ENCODE measurements at regions not wholly inside any gene's neighbourhood (a gene's known extent, or its start where the extent isn't known, plus 50 kb on each side); places are given as distances from the start of the nearest gene placed in this dataset.

DNA sequence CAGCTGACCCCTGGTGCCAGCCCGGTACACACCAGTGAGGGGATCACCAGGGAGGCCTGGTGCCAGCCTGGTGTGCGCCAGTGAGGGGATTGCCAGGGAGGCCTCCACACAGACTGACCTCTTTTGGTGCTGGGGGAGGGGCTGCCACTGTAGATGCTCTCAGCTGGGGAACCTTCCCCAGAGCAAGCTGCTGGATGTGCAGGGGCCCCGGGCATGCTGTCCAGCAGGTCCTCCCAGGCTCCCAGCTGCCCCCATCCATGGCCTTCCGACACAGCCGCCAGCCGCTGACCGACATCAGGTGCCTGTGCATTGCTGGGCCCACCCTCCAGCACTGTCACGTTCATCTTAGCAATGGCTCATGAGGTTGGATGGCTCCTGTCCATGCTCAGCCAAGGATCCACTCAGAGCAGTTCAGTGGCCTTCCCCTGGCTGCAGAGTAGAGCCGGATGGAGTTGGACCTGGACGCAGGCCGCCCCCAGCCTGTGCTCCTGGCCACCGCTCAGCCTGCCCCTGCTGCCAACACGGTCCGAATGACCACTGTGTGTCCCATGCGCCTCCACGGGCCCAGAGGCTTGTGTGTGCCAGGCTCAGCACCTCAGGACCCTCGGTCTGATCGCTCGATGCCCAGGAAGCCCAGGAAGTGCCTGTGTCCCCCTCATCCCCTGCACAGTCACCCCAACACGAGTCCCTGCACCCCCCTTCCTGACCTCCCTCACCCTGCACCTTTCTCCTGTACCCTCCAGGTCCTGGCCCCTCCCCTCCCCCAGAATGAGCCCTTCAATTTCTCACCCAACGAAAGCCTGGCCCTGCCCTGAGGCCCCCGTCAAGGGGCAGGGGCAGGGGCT lies 95.7 kb downstream of the YTHDF1 start:
- CTCF ChIA-PET: no interaction called here
- Histone ChIP-seq H3K36me3 (ENCODE audit: insufficient read depth, low read length, poor library complexity, severe bottlenecking) (no peaks in the 10 kb centered on the region), H3K4me1 (ENCODE audit: insufficient read depth, low read length, poor library complexity, severe bottlenecking) (no peaks in the 10 kb centered on the region), H3K27me3 (replicated peaks; ENCODE audit: insufficient read depth, low read depth, low read length, poor library complexity) (peaks cover 88% of the 10 kb centered on the region), H3K27ac (ENCODE audit: low read depth, low read length, poor library complexity, severe bottlenecking) (no peak overlapping the region), H3K9me3 (ENCODE audit: low read depth, low read length, poor library complexity, severe bottlenecking) (no peaks in the 10 kb centered on the region), H3K4me3 (ENCODE audit: low read depth, low read length, poor library complexity, severe bottlenecking) (no peak overlapping the region)
- POLR2A ChIA-PET (ENCODE audit: low non-redundant PET): no interaction called here
- no peak for DNase-seq (ENCODE audit: low spot score)
- intact Hi-C loops (cut with micrococcal nuclease; ENCODE audit: unreplicated experiment): no loop called here
- no peak for TF ChIP-seq EZH2 (IDR thresholded peaks at IDR 0.05; ENCODE audit: borderline replicate concordance, low read depth, low read length, poor library complexity, severe bottlenecking)
- TF ChIP-seq, protein P1, sequence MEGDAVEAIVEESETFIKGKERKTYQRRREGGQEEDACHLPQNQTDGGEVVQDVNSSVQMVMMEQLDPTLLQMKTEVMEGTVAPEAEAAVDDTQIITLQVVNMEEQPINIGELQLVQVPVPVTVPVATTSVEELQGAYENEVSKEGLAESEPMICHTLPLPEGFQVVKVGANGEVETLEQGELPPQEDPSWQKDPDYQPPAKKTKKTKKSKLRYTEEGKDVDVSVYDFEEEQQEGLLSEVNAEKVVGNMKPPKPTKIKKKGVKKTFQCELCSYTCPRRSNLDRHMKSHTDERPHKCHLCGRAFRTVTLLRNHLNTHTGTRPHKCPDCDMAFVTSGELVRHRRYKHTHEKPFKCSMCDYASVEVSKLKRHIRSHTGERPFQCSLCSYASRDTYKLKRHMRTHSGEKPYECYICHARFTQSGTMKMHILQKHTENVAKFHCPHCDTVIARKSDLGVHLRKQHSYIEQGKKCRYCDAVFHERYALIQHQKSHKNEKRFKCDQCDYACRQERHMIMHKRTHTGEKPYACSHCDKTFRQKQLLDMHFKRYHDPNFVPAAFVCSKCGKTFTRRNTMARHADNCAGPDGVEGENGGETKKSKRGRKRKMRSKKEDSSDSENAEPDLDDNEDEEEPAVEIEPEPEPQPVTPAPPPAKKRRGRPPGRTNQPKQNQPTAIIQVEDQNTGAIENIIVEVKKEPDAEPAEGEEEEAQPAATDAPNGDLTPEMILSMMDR (conservative IDR thresholded peaks at IDR 0.05; ENCODE audit: low read depth, low read length): no peak
- BruUV-seq (replicated peaks): no TSS peak

DNA sequence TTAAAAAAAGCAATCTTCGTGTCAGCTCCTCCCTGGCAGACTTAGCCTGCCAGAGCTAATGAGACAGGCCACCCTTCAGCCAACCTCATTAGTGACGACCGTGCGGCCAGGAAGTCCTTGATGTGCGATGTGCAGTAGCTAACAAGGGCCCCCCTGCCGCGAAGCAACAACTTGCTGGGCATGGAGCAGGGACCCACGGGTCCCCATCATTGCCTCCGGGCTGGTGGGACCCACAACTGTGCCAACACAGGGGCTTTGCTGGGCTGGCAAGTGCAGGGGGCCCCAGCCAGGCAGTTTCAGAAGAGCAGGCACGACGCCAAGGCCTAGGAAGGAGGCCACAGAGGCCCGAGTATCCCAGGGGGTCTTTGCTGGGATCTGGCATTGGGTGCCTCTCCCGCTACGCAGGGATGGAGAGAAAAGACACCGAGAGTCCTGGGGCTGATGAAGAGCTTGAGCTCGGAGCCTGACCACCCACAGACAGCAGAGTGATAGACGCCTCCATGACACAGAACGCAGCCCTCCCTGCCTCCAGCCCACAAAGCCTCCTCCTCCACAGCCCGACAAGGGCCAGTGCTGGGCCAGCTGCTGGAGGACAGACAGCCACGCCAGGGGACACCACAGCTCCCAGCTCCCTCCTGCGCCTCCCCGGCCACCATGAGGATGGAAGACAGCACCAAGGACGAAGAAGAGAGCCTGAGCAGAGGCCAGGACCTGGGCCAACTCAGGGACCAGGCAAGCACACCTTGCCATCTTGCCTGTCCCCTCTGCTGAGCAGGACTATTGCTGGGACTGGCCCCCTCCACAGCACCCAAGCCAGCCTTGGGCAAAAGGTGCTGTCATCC lies 96.6 kb downstream of the YTHDF1 start:
- ChIA-PET CTCF (no interaction called here), POLR2A (ENCODE audit: low non-redundant PET) (no interaction called here)
- BruUV-seq (replicated peaks): no TSS peak
- TF ChIP-seq EZH2 (IDR thresholded peaks at IDR 0.05; ENCODE audit: borderline replicate concordance, low read depth, low read length, poor library complexity, severe bottlenecking): no peak
- TF ChIP-seq, protein P1 (conservative IDR thresholded peaks at IDR 0.05; ENCODE audit: low read depth, low read length): no peak
- Histone ChIP-seq H3K27ac (ENCODE audit: low read depth, low read length, poor library complexity, severe bottlenecking) (no peak overlapping the region), H3K27me3 (replicated peaks; ENCODE audit: insufficient read depth, low read depth, low read length, poor library complexity) (peaks cover 88% of the 10 kb centered on the region), H3K4me1 (ENCODE audit: insufficient read depth, low read length, poor library complexity, severe bottlenecking) (no peaks in the 10 kb centered on the region), H3K9me3 (ENCODE audit: low read depth, low read length, poor library complexity, severe bottlenecking) (no peaks in the 10 kb centered on the region), H3K4me3 (ENCODE audit: low read depth, low read length, poor library complexity, severe bottlenecking) (no peak overlapping the region), H3K36me3 (ENCODE audit: insufficient read depth, low read length, poor library complexity, severe bottlenecking) (no peaks in the 10 kb centered on the region)
- DNase-seq (ENCODE audit: low spot score): no peak
- intact Hi-C loops (cut with micrococcal nuclease; ENCODE audit: unreplicated experiment): no loop called here

DNA sequence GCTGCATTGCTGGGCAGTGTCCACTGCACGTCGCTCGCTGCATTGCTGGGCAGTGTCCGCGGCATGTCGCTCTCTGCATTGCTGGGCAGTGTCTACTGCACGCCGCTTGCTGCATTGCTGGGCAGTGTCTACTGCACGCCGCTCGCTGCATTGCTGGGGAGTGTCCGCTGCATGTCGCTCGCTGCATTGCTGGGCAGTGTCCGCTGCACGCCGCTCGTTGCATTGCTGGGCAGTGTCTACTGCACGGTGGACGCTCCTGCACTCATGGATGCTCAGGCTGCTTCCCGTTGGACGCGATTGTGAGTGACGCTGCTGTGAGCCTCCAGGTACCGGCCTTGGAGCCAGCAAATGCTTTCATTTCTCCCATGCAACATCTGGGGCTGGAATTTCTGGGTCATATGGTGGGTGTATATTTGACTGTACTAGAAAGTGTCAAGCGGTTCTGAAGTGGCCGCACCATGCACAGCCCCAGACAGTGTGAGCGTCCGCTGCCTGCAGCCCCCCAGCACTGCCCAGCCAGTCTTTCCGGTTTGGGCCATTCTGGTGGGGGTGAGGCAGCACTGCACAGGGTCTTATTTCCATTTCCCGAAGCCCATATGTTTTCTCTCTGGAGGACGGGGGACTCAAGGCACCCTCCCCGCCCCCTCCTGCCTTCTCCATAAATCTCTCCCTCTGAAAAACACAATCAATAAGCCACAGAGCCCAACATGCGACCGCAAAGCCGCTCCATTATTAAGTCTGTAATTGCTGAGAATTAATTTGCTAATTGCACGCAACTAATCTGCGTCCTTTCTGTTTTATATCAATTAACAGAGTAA lies 97.4 kb downstream of the YTHDF1 start:
- TF ChIP-seq EZH2 (IDR thresholded peaks at IDR 0.05; ENCODE audit: borderline replicate concordance, low read depth, low read length, poor library complexity, severe bottlenecking): peak; percentile 29
- TF ChIP-seq, protein P1 (conservative IDR thresholded peaks at IDR 0.05; ENCODE audit: low read depth, low read length): no peak
- POLR2A ChIA-PET (ENCODE audit: low non-redundant PET): no interaction called here
- Histone ChIP-seq H3K27ac (ENCODE audit: low read depth, low read length, poor library complexity, severe bottlenecking) (no peak overlapping the region), H3K9me3 (ENCODE audit: low read depth, low read length, poor library complexity, severe bottlenecking) (no peaks in the 10 kb centered on the region), H3K4me3 (ENCODE audit: low read depth, low read length, poor library complexity, severe bottlenecking) (no peak overlapping the region), H3K36me3 (ENCODE audit: insufficient read depth, low read length, poor library complexity, severe bottlenecking) (no peaks in the 10 kb centered on the region), H3K4me1 (ENCODE audit: insufficient read depth, low read length, poor library complexity, severe bottlenecking) (no peaks in the 10 kb centered on the region), H3K27me3 (replicated peaks; ENCODE audit: insufficient read depth, low read depth, low read length, poor library complexity) (peaks cover 94% of the 10 kb centered on the region)
- no TSS peak for BruUV-seq (replicated peaks)
- CTCF ChIA-PET: no interaction called here
- DNase-seq (ENCODE audit: low spot score): no peak
- intact Hi-C loops (cut with micrococcal nuclease; ENCODE audit: unreplicated experiment): no loop called here

All from A673 (cell line).